ENCODE measurements at regions not wholly inside any gene's neighbourhood (a gene's known extent, or its start where the extent isn't known, plus 50 kb on each side); places are given as distances from the start of the nearest gene placed in this dataset.
"Not testable (repeated sequence)": the region's sequence is repeated elsewhere in the genome, so short reads cannot be mapped to it uniquely, and the experiment has no call there.

- in situ Hi-C loops (cut with HindIII; ENCODE audit: low sequenced_read_pairs): no loop called here
Measured at GRCh38 chr7:149608168-149608567, 110.6 kb upstream of the ZNF746 start.

DNA sequence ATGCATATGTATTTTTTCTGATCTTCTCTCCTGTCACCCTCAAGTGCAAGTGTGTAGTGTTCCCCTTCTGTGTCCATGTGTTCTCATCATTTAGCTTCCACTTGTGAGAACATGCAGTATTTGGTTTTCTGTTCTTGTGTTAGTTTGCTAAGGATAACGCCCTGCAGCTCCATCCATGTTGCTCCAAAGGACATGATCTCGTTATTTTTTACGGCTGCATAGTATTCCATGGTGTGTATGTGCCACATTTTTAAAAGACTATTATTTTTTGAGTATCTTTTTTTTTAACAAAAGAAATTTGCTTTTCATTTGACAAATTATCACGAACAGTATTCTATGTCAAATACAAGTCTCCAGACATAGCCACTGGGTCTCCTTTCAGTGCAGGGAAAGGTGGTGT lies 110.1 kb upstream of the ZNF746 start:
- in situ Hi-C loops (cut with HindIII; ENCODE audit: low sequenced_read_pairs): no loop called here

DNA sequence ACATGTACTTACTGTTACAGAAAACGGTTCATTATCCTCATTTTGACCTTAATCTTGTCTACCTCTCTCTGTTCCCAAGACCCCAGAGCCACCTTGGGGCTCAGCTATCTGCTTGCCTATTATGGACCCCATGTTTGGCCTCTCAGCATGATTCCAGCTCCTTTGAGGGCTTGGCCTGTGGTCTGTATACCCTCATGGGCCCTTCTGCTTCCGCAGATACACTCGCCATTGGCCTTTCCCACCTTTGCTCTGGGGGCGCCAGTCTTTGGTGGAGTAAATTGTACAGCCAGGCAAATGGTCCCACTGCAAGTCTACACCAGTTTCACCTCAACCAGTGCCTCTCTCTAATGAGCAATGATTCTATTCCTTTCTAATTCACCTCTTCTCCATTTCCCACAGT lies 109.2 kb upstream of the ZNF746 start:
- in situ Hi-C loops (cut with HindIII; ENCODE audit: low sequenced_read_pairs): no loop called here

- in situ Hi-C loops (cut with HindIII; ENCODE audit: low sequenced_read_pairs): no loop called here
Measured at GRCh38 chr7:149605696-149606095, 108.1 kb upstream of the ZNF746 start.

GRCh38 chr7:149604521-149604920 lies 106.9 kb upstream of the ZNF746 start:
- in situ Hi-C loops (cut with HindIII; ENCODE audit: low sequenced_read_pairs): no loop called here

DNA sequence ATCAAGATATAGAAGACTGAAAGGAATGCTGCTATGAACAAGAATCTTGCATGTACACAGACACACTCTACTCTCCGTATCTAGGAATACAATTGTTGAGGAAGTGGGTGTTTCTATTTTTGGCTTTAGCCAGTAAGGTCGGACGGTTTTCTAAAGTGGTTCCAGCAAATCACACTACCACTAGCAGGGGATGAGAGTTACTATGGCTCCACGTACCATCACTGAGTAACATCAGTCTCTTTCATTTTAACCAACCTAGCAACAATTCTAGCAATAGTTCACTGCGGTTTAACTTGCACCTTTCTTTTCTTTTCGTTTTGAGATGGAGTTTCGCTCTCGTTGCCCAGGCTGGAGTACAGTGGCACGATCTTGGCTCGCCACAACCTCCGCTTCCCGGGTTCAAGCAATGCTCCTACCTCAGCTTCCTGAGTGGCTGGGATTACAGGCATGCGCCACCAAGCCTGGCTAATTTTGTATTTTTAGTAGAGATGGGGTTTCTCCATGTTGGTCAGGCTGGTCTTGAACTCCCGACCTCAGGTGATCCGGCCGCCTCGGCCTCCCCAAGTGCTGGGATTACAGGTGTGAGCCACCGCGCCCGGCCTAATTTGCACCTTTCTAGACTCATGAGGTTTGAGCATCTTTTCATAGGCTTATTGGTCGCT lies 103.2 kb upstream of the ZNF746 start:
- in situ Hi-C loops (cut with HindIII; ENCODE audit: low sequenced_read_pairs): not testable (repeated sequence)

DNA sequence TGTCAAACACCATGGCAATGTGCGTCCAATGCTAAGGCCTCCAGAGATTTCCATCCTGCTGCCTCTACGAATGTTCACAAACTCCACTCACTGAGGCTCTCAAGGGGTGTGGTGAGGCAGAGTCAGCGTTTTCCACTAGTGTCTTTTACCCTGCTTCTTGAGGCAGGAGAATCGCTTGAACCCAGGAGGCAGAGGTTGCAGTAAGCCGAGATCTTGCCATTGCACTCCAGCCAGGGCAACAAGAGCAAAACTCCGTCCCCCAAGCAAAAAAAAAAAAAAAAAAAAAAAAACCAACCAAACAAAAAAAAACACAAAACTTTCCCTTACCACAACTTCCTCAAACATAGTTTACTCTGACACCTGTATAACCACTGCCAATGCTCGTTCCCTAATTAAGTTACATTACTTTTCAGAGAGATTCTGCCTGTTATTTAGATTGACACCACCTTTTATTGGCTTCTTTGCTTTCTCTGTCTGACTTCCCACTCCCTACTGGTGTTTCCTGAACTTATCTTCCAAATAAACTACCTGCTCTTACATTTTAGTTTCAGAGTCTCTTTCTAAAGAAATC lies 102.1 kb upstream of the ZNF746 start:
- in situ Hi-C loops (cut with HindIII; ENCODE audit: low sequenced_read_pairs): no loop called here

DNA sequence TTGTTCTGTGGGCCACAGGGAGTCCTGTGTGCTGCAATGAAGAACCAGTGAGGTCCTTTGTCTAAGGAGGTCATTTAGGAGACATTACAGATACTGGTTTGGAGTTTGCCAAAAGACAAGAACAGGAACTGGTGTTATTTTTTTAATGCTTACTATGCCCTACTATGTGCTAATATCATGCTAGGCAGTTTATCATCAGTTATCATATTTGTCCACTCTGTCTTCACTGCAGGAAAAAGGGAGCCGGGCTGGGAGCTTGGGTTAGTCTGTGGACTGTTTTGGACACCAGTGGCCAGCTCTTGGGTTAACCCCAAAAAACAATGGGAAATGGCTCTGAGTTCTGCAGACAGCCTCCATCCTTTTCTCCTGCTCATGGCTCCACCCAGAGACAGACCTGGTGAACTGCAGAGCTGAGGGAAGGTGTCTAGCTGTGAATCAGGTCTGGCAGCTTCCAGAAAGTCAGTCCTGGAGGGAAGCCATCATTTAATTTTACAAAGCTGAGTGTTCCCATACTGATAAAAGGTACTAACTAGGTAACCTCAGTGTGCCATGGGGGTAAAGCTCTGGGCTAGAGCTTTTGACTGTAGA lies 101.2 kb upstream of the ZNF746 start:
- in situ Hi-C loops (cut with HindIII; ENCODE audit: low sequenced_read_pairs): no loop called here

DNA sequence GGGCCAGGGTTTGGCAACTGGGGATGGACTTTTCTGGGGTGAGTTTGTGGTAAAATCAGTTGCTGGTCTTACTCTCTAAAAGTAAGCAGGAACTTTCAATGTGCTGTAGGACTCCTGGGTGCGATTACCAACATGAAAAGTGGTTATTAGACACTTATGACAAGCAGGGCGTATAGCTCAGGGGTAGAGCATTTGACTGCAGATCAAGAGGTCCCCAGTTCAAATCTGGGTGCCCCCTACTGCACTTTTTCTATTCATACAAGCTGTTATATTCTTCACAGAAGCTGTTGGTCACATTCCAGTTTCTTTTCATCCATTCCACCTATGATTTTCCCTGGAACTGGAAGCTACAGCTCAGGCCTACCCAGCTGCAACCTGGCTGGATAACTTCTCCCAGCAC lies 100.2 kb upstream of the ZNF746 start:
- in situ Hi-C loops (cut with HindIII; ENCODE audit: low sequenced_read_pairs): not testable (repeated sequence)

- in situ Hi-C loops (cut with HindIII; ENCODE audit: low sequenced_read_pairs): no loop called here
Measured at GRCh38 chr7:149595541-149595940, 97.9 kb upstream of the ZNF746 start.

GRCh38 chr7:149595078-149595477 lies 97.5 kb upstream of the ZNF746 start:
- in situ Hi-C loops (cut with HindIII; ENCODE audit: low sequenced_read_pairs): no loop called here

DNA sequence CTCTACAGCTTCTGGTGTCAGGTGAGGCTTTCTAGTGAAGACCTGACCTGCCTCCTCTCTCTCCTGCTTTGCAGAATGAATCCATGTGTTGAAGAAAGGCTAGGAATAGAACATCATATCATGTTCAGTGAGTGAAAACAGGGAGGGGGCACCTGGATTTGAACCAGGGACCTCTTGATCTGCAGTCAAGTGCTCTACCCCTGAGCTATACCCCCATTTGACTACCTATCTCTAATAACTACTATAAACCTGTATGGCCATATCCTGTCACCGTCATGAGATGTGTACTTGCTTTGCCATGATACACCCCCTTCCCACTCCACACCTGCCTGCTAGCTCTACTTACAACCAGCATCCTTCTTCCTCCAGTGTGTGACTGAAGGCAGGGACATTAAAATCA lies 91.3 kb upstream of the ZNF746 start:
- in situ Hi-C loops (cut with HindIII; ENCODE audit: low sequenced_read_pairs): no loop called here

DNA sequence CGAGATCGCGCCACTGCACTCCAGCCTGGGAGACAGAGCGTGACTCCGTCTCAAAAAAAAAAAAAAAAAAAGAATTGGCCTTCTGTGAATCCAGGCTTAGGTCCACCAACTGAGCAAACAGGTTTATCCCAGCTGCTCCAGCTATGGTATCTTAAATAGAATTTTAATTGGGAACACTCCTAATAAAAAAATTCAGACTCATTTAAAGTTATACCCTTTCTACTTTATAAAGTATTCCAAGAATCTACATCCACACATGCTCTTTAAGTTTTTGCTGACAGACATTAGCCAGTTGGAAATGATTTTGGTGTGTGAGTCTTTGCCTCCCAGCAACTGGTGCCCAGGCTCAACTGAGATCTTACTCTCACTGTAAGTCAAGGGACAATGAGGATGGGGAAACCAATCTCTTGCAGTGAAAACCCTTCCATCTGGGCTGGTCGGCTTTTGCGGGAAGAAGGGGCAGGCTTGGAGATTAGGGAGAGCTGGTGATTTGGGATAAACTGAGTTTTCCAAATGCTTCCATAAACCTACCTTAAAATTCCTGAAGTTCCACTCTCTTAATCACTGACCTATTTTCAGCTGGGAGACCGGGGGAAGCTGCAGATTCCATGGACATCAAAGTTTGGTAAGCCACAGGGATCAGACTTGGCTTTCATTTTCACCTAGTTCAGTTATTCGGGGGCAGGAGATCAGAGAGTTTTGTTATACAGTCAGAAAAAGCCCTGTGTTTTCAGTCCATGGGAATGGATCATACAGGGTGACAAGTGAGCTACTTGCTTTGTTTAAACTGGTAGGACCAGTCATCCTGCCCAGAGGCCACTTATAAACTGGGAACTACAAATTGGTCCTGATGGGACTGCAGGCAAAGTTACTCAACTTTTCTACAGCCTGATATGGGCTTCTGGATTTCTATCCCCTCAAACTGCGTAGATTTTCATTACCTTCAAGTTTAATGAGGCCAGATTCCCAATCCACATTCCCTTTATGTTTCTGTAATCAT lies 89.3 kb upstream of the ZNF746 start:
- in situ Hi-C loops (cut with HindIII; ENCODE audit: low sequenced_read_pairs): no loop called here

DNA sequence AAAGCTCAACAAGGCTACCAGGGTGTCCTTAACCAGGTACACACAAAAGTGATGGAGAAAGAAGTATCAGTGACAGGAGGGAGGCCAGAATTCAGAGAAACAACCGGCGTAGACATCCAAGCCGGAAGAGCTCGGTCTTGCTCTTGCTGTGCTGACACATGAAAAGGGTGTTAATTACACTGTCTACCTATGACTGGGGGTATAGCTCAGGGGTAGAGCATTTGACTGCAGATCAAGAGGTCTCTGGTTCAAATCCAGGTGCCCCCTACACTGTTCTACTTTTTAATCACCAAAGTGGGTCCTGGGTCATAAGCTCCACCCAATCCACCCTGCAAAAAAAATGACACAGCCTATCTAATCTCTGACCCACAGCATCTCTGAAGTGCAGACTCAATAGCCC lies 86.9 kb upstream of the ZNF746 start:
- in situ Hi-C loops (cut with HindIII; ENCODE audit: low sequenced_read_pairs): no loop called here

DNA sequence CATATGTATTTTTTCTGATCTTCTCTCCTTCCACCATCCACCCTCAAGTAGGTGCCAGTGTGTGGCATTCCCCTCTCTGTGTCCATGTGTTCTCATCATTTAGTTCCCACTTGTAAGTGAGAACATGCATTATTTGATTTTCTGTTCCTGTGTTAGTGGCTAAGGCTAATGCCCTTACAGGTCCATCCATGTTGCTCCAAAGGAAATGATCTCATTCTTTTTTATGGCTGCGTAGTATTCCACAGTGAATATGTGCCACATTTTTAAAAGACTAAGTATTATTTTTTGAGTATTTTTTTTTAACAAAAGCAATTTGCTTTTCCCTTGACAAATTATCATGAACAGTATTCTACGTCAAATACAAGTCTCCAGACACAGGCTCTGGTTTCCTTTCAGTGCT lies 86.4 kb upstream of the ZNF746 start:
- in situ Hi-C loops (cut with HindIII; ENCODE audit: low sequenced_read_pairs): no loop called here

- in situ Hi-C loops (cut with HindIII; ENCODE audit: low sequenced_read_pairs): no loop called here
Measured at GRCh38 chr7:149580328-149580727, 82.7 kb upstream of the ZNF746 start.

- in situ Hi-C loops (cut with HindIII; ENCODE audit: low sequenced_read_pairs): not testable (repeated sequence)
Measured at GRCh38 chr7:149579365-149579764, 81.8 kb upstream of the ZNF746 start.

DNA sequence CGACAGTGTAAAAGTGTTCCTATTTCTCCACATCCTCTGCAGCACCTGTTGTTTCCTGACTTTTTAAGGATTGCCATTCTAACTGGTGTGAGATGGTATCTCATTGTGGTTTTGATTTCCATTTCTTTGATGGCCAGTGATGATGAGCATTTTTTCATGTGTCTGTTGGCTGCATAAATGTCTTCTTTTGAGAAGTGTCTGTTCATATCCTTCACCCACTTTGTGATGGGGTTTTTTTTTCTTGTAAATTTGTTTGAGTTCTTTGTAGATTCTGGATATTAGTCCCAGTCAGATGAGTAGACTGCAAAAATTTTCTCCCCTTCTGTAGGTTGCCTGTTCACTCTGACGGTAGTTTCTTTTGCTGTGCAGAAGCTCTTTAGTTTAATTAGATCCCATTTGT lies 76.8 kb upstream of the ZNF746 start:
- in situ Hi-C loops (cut with HindIII; ENCODE audit: low sequenced_read_pairs): not testable (repeated sequence)

DNA sequence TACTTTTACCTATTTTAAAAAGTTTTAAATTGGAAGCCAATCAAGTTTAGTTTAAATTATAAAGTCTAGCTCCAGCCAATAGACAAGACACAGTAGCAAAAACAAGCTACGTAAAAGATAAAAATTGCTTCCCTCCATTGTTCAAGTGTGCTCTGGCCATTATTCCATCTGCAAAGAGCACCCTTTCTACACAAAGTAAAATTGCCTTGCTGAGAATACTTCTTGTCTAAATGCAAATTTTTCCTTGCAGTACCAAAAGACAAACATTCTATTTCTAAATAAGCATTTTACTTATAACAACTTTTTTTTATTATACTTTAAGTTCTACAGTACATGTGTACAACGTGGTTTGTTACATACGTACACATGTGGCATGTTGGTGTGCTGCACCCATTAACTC lies 75.9 kb upstream of the ZNF746 start:
- in situ Hi-C loops (cut with HindIII; ENCODE audit: low sequenced_read_pairs): no loop called here

- in situ Hi-C loops (cut with HindIII; ENCODE audit: low sequenced_read_pairs): not testable (repeated sequence)
Measured at GRCh38 chr7:149572920-149573319, 75.3 kb upstream of the ZNF746 start.

- in situ Hi-C loops (cut with HindIII; ENCODE audit: low sequenced_read_pairs): no loop called here
Measured at GRCh38 chr7:149570784-149571183, 73.2 kb upstream of the ZNF746 start.
